Adrenal gland (tissue), 9 donors: ENCODE measurements at regions not wholly inside any gene's neighbourhood (a gene's known extent, or its start where the extent isn't known, plus 50 kb on each side); places are given as distances from the start of the nearest gene placed in this dataset.
A peak's percentile ranks its signal among the peaks of the same experiment; 100 is the strongest.

Source experiments
- DNase-seq, 7 donors: peaks; one replicate each; pipeline ENCODE4 v3.0.0-alpha.2; 2019 to 2020
- H3K27ac ChIP-seq, 5 donors: fragments of 200-600 bp; sonication (generic) in 4 of 5; 1 replicate in 3 of 5; 2 replicates in 2 of 5; pipeline versions ENCODE4 v1.5.1 to v1.8.0; 2016 to 2020; ENCODE audit warnings: mild to moderate bottlenecking in 1 of 5
- H3K27me3 ChIP-seq: fragments of 200-600 bp; 2 replicates; pipeline ENCODE4 v1.8.0; 2021
- H3K36me3 ChIP-seq, 2 donors: fragments of 200-600 bp; replicated peaks in 1 of 2; 1 replicate in 1 of 2; 2 replicates in 1 of 2; pipeline versions ENCODE4 v1.5.1 to v1.8.0; 2018 to 2022
- H3K4me1 ChIP-seq, 2 donors: fragments of 200-600 bp; replicated peaks in 1 of 2; 1 replicate in 1 of 2; 2 replicates in 1 of 2; pipeline versions ENCODE4 v1.5.1 to v1.8.0; 2018 to 2021
- H3K4me3 ChIP-seq, 4 donors: fragments of 200-600 bp; sonication (generic) in 3 of 4; one replicate each; pipeline ENCODE4 v1.5.1; 2016 to 2018
- H3K9me3 ChIP-seq, 3 donors: fragments of 200-600 bp; sonication (generic) in 1 of 3; replicated peaks in 1 of 3; 1 replicate in 2 of 3; 2 replicates in 1 of 3; pipeline versions ENCODE4 v1.5.1 to v1.8.0; 2016 to 2021
- CTCF ChIP-seq, 6 experiments: fragments of 450-650 bp in 4 of 6; fragments of 200-600 bp in 2 of 6; sonication (generic) in 1 of 6; IDR thresholded peaks; 1 replicate in 5 of 6; 2 replicates in 1 of 6; pipeline versions ENCODE4 v1.5.1 to v1.8.0; 2016 to 2021; ENCODE audit warnings: antibody characterized with exemption in 6 of 6, mild to moderate bottlenecking in 2 of 6, moderate library complexity in 1 of 6
- POLR2A ChIP-seq, 2 donors: fragments of 450-650 bp; IDR thresholded peaks; one replicate each; pipeline ENCODE4 v1.6.1; 2017; ENCODE audit warnings: antibody characterized with exemption in 2 of 2, mild to moderate bottlenecking in 2 of 2, moderate library complexity in 1 of 2
- WGBS, 4 donors: extraction: QIAGEN DNeasy Blood & Tissue Kit in 2 of 4; methylation state at CpG; one replicate each; pipeline versions ENCODE4 v1.1.5 to v1.1.7; 2013 to 2017; 5-methylcytosine and 5-hydroxymethylcytosine counted together
- intact Hi-C, 2 donors: fragments of 100-400 bp; cut with DNase I; formaldehyde crosslinking; loops; one replicate each; pipeline versions ENCODE4 v1.14.1 to v1.15.0; 2022 to 2023
- donor health status: healthy with polysubstance abuse.
- donor health status: Bipolar disorder and iron deficiency.
- donor health status: DM: yes; HTN: yes; CAD: no.
- donor health status: DM: no; HTN: no; CAD: no.
- donor health status: DM: no; HTN: no; CAD: no.

GRCh38 chr15:31234815-31235214 is 91.8 kb upstream of the KLF13 start:
- H3K9me3 ChIP-seq, result no peaks in the 10 kb centered on the region
- no peaks in the 10 kb centered on the region for H3K27me3 ChIP-seq
- intact Hi-C loops, result loop anchor here in 1 of 2 donors (5.0 kb wide), 1 partner anchor 152 kb away; no protein-coding TSS in a partner anchor
- no peak for TF ChIP-seq CTCF (IDR thresholded peaks at IDR 0.05)
- peaks cover 0 to 20% of the 10 kb centered on the region in 2 donors for H3K4me1 ChIP-seq
- peak overlapping the region in 2 of 5 donors; percentile 16 to 88 for H3K27ac ChIP-seq
- H3K4me3 ChIP-seq, result no peak overlapping the region
- WGBS, 4 donors, result 75 to 80% (median 77%) methylated on average over 5 of the region's 5 CpGs
- H3K36me3 ChIP-seq, result no peaks in the 10 kb centered on the region
- DNase-seq, result no peak

- intact Hi-C loops, result no loop called here
- peak; percentile 35 to 91 (median 68) for DNase-seq
- Histone ChIP-seq H3K27ac (peak overlapping the region in 4 of 5 donors; percentile 39 to 88 (median 66)), H3K9me3 (no peaks in the 10 kb centered on the region), H3K36me3 (no peaks in the 10 kb centered on the region), H3K4me3 (no peak overlapping the region), H3K4me1 (peaks cover 0 to 20% of the 10 kb centered on the region in 2 donors), H3K27me3 (no peaks in the 10 kb centered on the region)
- 62 to 66% (median 65%) methylated on average over 20 of the region's 20 CpGs for WGBS, 4 donors
- TF ChIP-seq POLR2A (IDR thresholded peaks at IDR 0.05), result no peak
- TF ChIP-seq CTCF (IDR thresholded peaks at IDR 0.05), result no peak
Measured at GRCh38 chr15:31235311-31236183, 91.1 kb upstream of the KLF13 start.

GRCh38 chr15:31236184-31237042 is 90.2 kb upstream of the KLF13 start:
- intact Hi-C loops, result no loop called here
- no peak overlapping the region for H3K4me3 ChIP-seq

More at GRCh38 chr15:31236184-31237042, 90.2 kb upstream of the KLF13 start:
- H3K27ac ChIP-seq, result peak overlapping the region in 4 of 5 donors; percentile 39 to 88 (median 66)
- H3K9me3 ChIP-seq, result no peaks in the 10 kb centered on the region
- no peaks in the 10 kb centered on the region for H3K36me3 ChIP-seq
- TF ChIP-seq CTCF (IDR thresholded peaks at IDR 0.05), result peak in 3 of 6 experiments; percentile 12 to 24 (median 13)
- TF ChIP-seq POLR2A (IDR thresholded peaks at IDR 0.05), result no peak
- H3K4me1 ChIP-seq, result peaks cover 0 to 20% of the 10 kb centered on the region in 2 donors
- H3K27me3 ChIP-seq, result no peaks in the 10 kb centered on the region
- WGBS, 4 donors, result 31 to 37% (median 35%) methylated on average over 16 to 19 of the region's 19 CpGs
- peak; percentile 62 to 93 (median 90) for DNase-seq
